SK-N-SH treated with all-trans-retinoic acid at 6 μM for 48 hours (cell line): ENCODE measurements at regions not wholly inside any gene's neighbourhood (a gene's known extent, or its start where the extent isn't known, plus 50 kb on each side); places are given as distances from the start of the nearest gene placed in this dataset.

ENCODE experiments used
- CSDC2 ChIP-seq: fragments of 250-450 bp; sonication (Bioruptor Pico); IDR thresholded peaks from 2 replicates; pipeline ENCODE4 v1.5.0; 2020; ENCODE audit warnings: mild to moderate bottlenecking, moderate library complexity
- CSRNP3 ChIP-seq: fragments of 250-450 bp; sonication (Bioruptor Pico); IDR thresholded peaks from 2 replicates; pipeline ENCODE4 v1.5.1; 2021; ENCODE audit warnings: mild to moderate bottlenecking, moderate library complexity
- GLIS3 ChIP-seq: fragments of 250-450 bp; sonication (Bioruptor Pico); IDR thresholded peaks from 2 replicates; pipeline ENCODE4 v1.5.0; 2020; ENCODE audit warnings: mild to moderate bottlenecking, moderate library complexity
- POU6F1 ChIP-seq: fragments of 250-450 bp; sonication (Bioruptor Pico); IDR thresholded peaks from 2 replicates; pipeline ENCODE4 v1.8.0; 2021; ENCODE audit warnings: low read depth, mild to moderate bottlenecking, moderate library complexity, borderline replicate concordance
- PPARA ChIP-seq: fragments of 250-450 bp; sonication (Bioruptor Pico); IDR thresholded peaks from 2 replicates; pipeline ENCODE4 v1.5.0; 2020; ENCODE audit warnings: mild to moderate bottlenecking, borderline replicate concordance
- ZFP30 ChIP-seq: fragments of 450-650 bp; formaldehyde crosslinking; IDR thresholded peaks from 2 replicates; pipeline ENCODE4 v1.5.0; 2022; ENCODE audit warnings: mild to moderate bottlenecking, moderate library complexity
- ZNF8 ChIP-seq: fragments of 450-650 bp; formaldehyde crosslinking; IDR thresholded peaks from 2 replicates; pipeline ENCODE4 v1.5.0; 2020; ENCODE audit warnings: mild to moderate bottlenecking, moderate library complexity

GRCh38 chr9:90156318-90156717, 486.3 kb downstream of the DIRAS2 start:
- TF ChIP-seq ZNF8 (CRISPR knock-in tag): no peak
- no peak for TF ChIP-seq PPARA (CRISPR knock-in tag)
- TF ChIP-seq ZFP30 (CRISPR knock-in tag): no peak
- TF ChIP-seq CSDC2 (CRISPR knock-in tag): no peak
- no peak for TF ChIP-seq GLIS3 (CRISPR knock-in tag)
- TF ChIP-seq POU6F1: no peak
- no peak for TF ChIP-seq CSRNP3 (CRISPR knock-in tag)
